ENCODE measurements at regions not wholly inside any gene's neighbourhood (a gene's known extent, or its start where the extent isn't known, plus 50 kb on each side); places are given as distances from the start of the nearest gene placed in this dataset.
"Not testable (repeated sequence)": the region's sequence is repeated elsewhere in the genome, so short reads cannot be mapped to it uniquely, and the experiment has no call there.

DNA sequence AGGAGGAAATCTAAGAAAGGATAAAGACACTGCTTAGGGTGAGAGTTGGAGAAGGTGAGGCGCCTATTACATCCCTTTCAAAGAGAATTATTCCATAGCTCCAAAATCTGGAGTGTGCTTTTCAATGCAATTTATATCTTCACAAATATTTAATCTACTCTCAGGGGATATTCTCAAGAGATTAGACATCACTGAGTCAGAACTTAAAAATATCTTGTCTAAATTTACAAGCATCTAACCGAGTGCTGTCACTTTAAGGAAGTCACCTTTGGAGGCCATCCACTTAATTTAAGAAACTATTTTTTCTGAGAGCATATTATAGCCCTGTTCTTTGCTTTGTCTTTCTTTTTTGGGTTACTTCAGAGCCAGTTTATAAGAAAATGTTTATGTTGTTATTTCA lies 134.6 kb downstream of the TNFSF18 start:
- DNase-seq (ENCODE audit: low read depth in 2 of 2): no peak

- DNase-seq (ENCODE audit: low read depth in 2 of 2): peak; percentile 79 to 96
Measured at GRCh38 chr1:172917972-172918371, 132.8 kb downstream of the TNFSF18 start.

GRCh38 chr1:172918478-172918877 lies 132.3 kb downstream of the TNFSF18 start:
- DNase-seq (ENCODE audit: low read depth in 2 of 2): no peak

- no peak for DNase-seq (ENCODE audit: low read depth in 2 of 2)
Measured at GRCh38 chr1:172926070-172926469, 124.7 kb downstream of the TNFSF18 start.

DNA sequence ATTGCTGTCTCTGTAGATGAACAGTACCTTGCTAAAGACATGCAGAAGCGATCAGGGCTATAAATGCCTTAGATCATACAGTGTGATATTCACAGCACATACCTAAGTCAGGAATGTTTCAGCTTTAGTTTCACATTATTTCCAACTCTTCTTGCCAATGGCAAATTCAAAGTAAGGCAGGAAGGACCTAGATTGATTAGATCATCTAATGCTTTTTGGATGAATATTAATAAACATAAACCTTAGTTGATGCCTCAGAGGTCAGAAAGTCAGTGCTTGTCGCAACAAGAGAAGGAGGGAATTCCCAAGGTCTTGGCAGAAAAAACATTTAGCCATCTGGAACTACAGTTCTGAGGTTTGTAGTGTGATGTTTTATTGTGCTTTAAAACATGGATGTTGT lies 122.3 kb downstream of the TNFSF18 start:
- peak in 1 of 2 donors; percentile 57 for DNase-seq (ENCODE audit: low read depth in 2 of 2)

GRCh38 chr1:172929006-172929405 lies 121.7 kb downstream of the TNFSF18 start:
- no peak for DNase-seq (ENCODE audit: low read depth in 2 of 2)

GRCh38 chr1:172930142-172930541 lies 120.6 kb downstream of the TNFSF18 start:
- DNase-seq (ENCODE audit: low read depth in 2 of 2): no peak

DNA sequence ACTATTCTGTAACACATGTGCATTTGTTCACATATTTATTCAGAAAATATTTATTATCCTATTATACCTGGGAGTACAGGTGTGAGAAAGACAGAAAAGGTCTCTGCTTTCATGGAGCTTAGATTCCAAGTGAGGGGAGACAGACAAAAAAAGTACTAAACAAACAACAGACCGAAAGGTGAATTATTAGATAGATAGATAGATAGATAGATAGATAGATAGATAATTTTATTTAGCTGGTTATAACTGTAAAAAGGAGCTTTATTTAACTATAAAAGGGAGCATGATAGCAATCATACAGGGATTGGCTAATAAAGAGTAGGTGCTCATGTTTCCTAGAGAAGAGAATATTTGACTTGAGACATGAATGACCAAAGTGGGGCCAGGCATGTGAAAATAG lies 119.4 kb downstream of the TNFSF18 start:
- DNase-seq (ENCODE audit: low read depth in 2 of 2): no peak

GRCh38 chr1:172931761-172932160 lies 119.0 kb downstream of the TNFSF18 start:
- no peak for DNase-seq (ENCODE audit: low read depth in 2 of 2)

- DNase-seq (ENCODE audit: low read depth in 2 of 2): no peak
Measured at GRCh38 chr1:172932981-172933380, 117.8 kb downstream of the TNFSF18 start.

DNA sequence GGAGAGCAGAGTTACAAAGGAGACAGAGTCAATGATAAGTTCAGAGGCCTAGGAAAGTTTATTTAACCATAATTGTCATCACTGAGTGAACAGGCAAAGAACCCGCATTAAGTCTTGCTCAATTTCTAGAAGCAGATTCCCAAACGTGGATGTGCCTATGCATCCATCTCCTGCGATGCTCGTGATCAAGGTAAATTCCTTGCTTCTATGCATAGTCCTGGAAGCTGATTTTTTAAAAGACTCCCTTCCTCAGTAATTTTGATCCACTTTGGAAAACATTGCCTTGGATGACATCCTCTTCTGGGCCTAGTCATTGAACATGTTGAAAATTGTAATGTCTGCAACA lies 116.4 kb downstream of the TNFSF18 start:
- no peak for DNase-seq (ENCODE audit: low read depth in 2 of 2)

GRCh38 chr1:172935062-172935592 lies 115.6 kb downstream of the TNFSF18 start:
- DNase-seq (ENCODE audit: low read depth in 2 of 2): peak; percentile 40 to 66

DNA sequence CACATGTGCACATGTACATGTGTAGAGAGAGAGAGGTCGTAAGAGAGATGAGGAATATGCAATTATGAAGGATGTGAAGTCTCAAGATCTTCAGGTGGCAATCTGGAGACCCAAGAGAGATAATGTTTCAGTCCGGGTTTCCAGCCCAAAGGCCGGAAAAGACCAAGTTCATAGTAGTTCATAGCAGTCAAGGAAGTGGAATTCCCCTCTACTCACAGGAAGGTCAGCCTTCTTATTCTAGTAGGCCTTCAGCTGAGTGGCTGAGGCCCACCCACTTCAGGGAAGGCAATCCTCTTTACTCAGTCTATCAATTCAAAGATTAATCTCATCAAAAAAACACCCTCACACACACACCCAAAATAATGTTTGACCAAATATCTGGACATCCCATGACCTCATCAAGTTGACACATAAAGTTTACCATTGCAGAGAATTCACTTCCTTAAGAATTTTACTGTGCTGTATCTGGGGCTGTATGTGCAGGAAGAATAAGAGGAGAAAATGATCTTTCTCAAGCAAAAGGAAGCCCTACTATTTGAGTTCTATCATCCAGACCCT lies 114.6 kb downstream of the TNFSF18 start:
- DNase-seq (ENCODE audit: low read depth in 2 of 2): peak in 1 of 2 donors; percentile 54

- no peak for DNase-seq (ENCODE audit: low read depth in 2 of 2)
Measured at GRCh38 chr1:172938681-172939080, 112.1 kb downstream of the TNFSF18 start.

DNA sequence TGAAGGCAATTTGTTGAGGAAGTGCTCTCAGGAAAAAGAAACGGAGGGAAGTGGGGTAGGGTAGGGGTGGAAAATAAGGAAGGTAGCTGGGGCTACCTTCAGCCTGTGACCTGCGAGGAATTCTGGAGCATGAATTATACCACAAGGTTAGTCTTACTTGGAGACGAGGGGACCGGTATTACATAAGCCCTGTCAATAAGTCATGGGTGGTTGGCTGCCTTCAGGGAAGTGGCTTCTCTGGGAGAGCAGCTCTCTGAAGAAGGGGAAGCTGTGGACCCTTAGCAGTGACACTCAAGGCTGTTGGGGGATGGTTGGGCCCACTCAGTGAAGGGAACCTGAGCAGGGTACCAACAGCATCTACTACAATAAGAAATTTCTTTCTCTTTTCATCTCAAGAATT lies 111.3 kb downstream of the TNFSF18 start:
- DNase-seq (ENCODE audit: low read depth in 2 of 2): no peak

DNA sequence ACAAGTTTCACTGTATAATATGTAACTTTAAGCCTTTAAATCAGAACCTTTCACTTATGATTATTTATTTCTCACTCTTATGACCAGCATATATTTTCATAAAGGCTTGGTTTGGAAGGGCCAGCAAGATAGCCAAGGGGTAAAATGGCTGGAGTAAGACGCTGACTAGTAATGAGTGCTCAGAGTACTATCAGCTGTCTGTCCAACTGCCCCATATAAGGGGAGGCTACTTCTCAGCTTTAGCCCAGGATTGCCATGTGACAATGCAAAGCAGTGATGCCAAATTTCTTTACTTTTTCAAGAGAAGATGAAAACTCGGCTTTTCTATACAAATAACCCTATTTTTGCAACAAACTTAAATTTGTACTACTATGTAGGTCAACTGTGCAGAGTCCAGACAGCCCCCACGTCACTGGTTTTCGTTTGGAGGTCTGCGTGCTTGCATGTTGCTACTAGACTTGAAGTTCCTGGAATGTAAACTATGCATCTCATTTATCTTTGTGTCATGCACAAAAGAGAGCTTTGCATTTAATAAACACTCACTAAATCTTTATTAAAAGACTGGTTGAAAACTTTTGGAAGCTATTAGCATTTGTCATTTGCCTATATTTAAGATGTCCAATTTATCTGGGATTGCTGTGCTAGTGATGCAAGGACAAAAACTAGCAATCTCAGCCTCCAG lies 110.4 kb downstream of the TNFSF18 start:
- DNase-seq (ENCODE audit: low read depth in 2 of 2): no peak

DNA sequence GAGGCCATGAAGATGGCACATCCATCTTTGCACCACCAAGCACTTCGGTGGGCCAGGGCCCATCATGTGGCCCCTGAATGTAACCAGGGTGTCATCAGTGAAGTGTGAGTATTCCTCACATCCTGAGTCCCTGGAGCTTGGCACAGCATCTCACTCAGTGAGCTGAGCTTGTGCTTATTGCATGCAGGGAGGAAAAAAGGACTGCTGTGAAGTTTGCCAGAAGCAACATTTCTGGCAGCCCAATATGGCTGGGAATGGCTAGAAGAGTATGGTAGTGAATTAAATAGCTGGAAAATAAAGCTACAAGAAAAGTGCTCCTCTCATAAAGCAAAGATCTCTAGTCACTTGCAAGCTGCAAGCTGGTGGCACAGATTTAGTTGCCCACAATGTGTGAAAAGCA lies 109.3 kb downstream of the TNFSF18 start:
- no peak for DNase-seq (ENCODE audit: low read depth in 2 of 2)

DNA sequence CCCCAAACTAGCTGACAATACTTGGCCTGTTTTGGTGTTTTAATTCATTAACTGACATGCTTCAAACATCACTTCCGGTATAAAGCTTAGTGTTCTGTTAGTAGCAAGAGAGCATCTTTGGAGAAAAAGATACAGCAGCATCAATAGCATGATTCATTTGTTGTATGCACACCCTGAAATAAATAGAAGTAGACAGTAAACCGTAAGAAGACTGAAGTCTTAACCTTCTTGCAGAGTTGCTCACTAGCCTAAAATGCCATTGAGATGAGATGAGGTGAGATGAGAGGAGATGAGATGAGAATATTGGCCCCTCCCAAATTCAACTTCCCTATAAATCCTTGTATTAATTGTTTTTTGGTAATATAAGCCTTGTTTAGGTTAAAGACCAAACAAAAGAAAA lies 108.8 kb downstream of the TNFSF18 start:
- DNase-seq (ENCODE audit: low read depth in 2 of 2): no peak

- DNase-seq (ENCODE audit: low read depth in 2 of 2): not testable (repeated sequence)
Measured at GRCh38 chr1:172943138-172943537, 107.6 kb downstream of the TNFSF18 start.

- no peak for DNase-seq (ENCODE audit: low read depth in 2 of 2)
Measured at GRCh38 chr1:172944931-172945330, 105.8 kb downstream of the TNFSF18 start.

GRCh38 chr1:172946814-172947507 lies 103.8 kb downstream of the TNFSF18 start:
- DNase-seq (ENCODE audit: low read depth in 2 of 2): peak; percentile 62 to 89

GRCh38 chr1:172948457-172948856 lies 102.3 kb downstream of the TNFSF18 start:
- DNase-seq (ENCODE audit: low read depth in 2 of 2): peak in 1 of 2 donors; percentile 89

DNA sequence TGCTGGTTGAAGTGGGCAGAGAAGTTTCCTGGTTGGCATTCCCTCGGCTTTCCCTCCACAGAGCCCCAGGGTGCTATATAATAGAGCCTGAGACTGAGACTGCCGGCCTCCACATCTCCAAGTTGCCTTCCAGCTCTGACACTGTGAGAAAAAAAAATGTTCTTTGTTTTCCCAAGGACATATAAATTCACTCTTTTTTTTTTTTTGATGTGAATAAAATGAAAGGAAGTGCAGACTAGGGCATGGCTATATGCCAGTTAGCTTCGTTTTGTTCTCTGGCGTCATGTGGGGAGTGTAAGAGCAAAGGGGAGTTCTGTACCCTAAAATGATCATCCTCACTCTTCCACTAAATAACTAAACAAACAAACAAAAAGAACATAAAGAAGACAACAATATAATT lies 101.6 kb downstream of the TNFSF18 start:
- peak in 1 of 2 donors; percentile 68 for DNase-seq (ENCODE audit: low read depth in 2 of 2)

Measured in dermis microvascular lymphatic vessel endothelial cell (primary cell).